Endothelial cell of umbilical vein (primary cell): ENCODE measurements at regions not wholly inside any gene's neighbourhood (a gene's known extent, or its start where the extent isn't known, plus 50 kb on each side); places are given as distances from the start of the nearest gene placed in this dataset.

Experiments used
- CTCF ChIP-seq, 2 donors: IDR thresholded peaks; 1 replicate in 1 of 2; 2 replicates in 1 of 2; pipeline ENCODE4 v1.5.1; 2011; ENCODE audit warnings: low read length in 2 of 2, mild to moderate bottlenecking in 2 of 2, moderate library complexity in 2 of 2, control low read depth in 1 of 2, inconsistent platforms in 1 of 2, low read depth in 1 of 2; ENCODE audit not compliant: insufficient read depth in 1 of 2; ENCODE audit errors: extremely low read depth in 1 of 2
- EZH2 ChIP-seq: IDR thresholded peaks from 2 replicates; pipeline ENCODE4 v1.6.1; 2012; ENCODE audit warnings: borderline replicate concordance, low read depth, mild to moderate bottlenecking, moderate library complexity, low read length, inconsistent platforms; ENCODE audit not compliant: severe bottlenecking
- MAX ChIP-seq: IDR thresholded peaks from 2 replicates; pipeline ENCODE4 v1.6.1; 2011; ENCODE audit not compliant: insufficient read depth, insufficient read length
- POLR2A ChIP-seq: IDR thresholded peaks from 2 replicates; pipeline ENCODE4 v1.6.1; 2012; ENCODE audit warnings: low read depth, mild to moderate bottlenecking, control low read depth, low read length

GRCh38 chr1:29412591-29412990, 176.3 kb downstream of the PTPRU start:
- no peak for TF ChIP-seq EZH2
- no peak for TF ChIP-seq MAX
- no peak for TF ChIP-seq POLR2A
- TF ChIP-seq CTCF (IDR thresholded peaks at IDR 0.05; ENCODE audit: extremely low read depth in 1 of 2, insufficient read depth in 1 of 2, low read depth in 1 of 2, low read length in 2 of 2) = no peak
